ENCODE measurements at regions not wholly inside any gene's neighbourhood (a gene's known extent, or its start where the extent isn't known, plus 50 kb on each side); places are given as distances from the start of the nearest gene placed in this dataset.
"Not testable (repeated sequence)": the region's sequence is repeated elsewhere in the genome, so short reads cannot be mapped to it uniquely, and the experiment has no call there.

DNA sequence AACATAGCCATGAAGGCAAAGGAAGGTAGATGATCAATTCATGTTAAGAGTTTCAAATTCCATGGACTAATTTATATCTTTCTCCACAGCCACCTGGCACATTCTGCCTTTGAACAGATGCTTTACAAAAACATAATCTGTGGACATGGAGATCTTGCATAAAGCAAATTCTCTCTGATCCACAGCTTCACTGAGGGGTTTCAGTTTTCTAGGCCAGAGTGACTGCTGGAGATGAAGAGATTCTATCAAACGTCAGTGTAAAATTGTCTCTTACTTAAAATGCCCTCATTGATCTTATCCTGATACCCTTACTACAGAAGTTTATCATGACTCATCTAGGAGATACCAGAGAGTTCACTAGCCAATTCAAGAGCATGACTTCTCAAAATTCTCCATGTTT is 291.6 kb downstream of the DAD1 start:
- no peak for DNase-seq (ENCODE audit: low read depth)

DNA sequence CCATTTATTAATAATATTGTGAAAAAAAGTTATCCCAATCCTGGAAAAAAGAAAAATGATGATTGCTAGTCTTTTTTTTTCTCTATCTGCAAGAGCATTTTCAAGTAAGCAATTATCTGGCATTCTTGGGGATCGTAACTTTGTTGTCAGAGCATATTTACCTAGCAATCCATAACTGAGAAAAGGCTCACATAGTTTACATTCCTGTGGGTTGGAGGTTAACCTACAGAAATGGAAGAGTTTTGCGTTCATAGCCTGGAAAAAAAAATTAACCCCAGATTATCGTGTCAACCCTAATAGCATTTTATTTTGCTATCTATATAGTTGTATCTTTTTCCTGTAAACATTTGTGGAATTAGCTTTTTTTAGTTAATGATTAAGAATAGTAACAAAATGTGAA is 292.3 kb downstream of the DAD1 start:
- no peak for DNase-seq (ENCODE audit: low read depth)

DNA sequence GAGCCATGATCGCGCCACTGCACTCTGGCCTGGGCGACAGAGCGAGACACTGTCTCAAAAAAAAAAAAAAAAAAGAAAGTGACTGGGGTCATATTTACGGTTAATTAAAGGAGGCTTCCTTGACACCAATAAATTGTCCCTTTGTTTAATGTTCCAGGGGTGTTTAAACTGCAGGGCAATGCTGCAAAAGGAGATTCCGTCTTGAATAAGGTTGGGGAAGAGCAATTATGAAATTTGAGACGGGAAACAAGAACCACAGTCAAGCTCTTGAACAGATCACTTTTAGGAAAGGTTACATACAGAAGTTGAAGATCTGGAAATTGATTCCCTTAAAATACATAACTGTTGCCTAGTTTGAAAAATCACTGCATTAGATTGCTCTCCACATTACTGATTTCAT is 292.9 kb downstream of the DAD1 start:
- no peak for DNase-seq (ENCODE audit: low read depth)

DNA sequence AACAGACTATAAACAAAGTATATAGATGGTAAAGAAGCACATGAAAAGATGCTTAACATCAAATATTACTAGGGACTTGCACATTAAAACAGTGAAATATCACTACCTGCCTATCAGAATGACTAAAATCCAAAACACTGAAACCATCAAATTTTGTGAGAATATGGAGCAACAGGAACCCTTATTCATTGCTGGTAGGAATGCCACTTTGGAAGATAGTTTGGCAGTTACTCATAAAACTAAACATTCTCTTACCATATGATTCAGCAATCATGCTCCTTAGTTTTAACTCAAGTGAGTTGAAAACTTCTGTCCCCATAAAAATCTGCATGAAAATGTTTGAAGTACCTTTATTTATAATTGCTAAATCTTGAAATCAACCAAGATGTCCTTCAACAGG is 297.6 kb downstream of the DAD1 start:
- no peak for DNase-seq (ENCODE audit: low read depth)

DNA sequence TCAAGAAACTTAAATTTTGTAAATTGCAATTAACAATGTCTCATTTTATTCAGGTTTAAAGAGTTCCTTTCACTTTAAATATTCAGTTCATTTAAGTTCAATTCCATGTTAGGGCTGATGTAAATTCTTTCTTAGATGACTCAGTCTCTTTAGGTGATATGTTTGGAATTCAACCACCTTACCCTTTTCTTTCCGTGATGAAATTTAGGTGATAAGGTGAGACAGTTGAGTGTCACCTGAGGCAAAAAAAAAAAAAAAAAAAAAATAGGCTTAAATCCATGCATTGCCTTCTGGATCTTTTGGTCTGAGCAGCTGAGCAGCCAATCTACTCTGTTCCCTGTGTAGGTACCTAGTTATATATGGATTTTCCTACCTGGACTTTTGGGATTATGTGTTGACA is 299.5 kb downstream of the DAD1 start:
- no peak for DNase-seq (ENCODE audit: low read depth)

DNA sequence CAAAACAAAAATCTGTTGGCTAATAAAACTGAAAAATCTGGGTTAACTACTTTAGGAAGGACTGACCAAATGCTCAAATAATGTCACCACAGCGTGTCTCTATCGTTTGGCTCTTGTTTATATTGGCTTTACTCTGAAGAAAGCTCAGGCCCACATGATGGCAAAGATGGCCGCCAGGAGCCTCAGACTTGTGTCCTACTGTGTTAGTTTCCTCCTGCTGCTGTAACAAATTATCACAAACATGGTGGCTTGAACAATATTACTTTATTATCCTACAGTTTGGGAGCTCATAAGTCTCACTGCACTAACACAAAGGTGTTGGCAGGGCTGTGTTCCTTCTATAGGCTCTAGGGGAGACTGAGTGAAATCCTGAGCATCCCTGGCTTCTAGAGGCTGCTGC is 303.0 kb downstream of the DAD1 start:
- DNase-seq (ENCODE audit: low read depth), result no peak

DNA sequence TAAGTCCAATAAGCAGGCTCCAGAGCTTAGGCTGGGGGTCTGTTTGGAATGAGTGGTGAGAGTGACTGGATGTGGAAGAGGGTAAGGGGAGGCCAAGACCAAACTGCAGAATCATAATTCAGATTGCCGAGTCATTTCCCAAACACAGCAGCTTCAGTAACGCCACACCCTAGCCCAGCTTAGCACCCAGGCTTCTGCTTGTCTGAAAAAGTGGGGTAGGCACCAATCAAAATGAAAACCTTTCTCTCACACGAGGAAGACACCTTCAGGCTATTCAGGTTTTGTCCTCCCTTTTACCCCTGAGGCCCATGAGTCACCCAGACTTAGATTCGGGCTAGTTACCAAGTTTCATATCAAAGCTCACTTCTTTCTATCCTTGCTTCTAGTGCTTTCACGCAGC is 306.1 kb downstream of the DAD1 start:
- no peak for DNase-seq (ENCODE audit: low read depth)

DNA sequence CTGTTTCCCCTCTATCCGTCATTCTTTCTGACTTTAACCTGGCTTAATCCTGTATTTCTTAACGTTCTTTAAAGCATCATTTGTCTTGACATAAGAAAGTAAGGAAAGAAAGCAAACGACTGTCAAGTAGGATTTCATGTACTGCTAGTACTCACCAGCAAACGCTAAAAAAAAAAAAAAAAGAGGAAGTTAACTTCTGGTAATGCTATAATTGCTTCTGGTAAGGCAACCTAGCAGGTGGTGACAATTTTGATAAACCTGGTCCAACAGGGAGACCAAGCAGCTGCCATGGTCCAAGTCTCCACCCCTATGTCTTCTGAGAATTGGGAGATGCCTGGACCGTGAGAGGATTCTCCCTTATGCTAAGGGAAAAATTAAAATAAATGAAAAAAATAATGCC is 306.6 kb downstream of the DAD1 start:
- no peak for DNase-seq (ENCODE audit: low read depth)

DNA sequence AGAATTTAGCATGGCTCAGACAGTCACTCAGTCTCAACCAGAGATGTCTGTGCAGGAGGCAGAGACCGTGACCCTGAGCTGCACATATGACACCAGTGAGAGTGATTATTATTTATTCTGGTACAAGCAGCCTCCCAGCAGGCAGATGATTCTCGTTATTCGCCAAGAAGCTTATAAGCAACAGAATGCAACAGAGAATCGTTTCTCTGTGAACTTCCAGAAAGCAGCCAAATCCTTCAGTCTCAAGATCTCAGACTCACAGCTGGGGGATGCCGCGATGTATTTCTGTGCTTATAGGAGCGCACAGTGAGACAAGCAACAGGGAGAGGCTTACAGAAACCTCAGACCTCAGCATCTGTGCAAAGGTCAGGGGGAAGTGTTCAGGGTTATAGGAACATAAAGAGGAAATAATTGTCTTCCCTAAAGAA is 307.6 kb downstream of the DAD1 start:
- DNase-seq (ENCODE audit: low read depth), result not testable (repeated sequence)

DNA sequence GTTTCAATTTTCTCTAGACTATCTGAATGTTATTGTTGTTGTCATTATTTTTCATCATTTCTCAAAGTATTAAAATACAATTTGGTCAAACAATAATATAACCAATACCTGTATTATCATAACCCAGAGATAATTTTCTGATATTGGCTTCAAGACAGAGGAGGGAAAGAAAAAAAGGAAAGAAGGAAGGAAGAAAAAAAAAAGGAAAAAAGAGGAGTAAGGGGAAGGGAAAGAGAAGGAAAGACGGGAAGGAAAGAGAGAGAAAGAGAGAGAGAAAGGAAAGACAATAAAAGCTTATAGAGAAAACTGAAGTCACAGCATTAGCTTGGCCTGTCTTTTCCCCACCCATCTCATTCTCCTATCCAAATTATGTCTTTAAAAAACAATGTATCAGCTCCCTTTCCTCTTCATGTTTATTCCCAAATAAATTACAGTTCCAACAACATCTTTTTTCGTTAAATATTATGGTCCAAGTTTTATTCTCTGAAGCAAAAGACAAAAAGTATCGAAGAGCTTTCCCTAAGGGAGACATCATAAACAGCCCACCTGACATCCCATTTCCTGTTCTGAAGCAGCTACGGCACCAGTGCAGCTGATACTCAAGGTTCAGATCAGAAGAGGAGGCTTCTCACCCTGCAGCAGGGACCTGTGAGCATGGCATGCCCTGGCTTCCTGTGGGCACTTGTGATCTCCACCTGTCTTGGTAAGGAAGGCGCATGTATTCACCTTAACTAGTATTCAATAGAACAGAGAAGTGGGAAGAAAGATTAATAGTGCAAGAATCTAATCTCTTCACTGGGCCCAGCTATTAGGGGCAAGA is 308.3 kb downstream of the DAD1 start:
- DNase-seq (ENCODE audit: low read depth), result no peak

DNA sequence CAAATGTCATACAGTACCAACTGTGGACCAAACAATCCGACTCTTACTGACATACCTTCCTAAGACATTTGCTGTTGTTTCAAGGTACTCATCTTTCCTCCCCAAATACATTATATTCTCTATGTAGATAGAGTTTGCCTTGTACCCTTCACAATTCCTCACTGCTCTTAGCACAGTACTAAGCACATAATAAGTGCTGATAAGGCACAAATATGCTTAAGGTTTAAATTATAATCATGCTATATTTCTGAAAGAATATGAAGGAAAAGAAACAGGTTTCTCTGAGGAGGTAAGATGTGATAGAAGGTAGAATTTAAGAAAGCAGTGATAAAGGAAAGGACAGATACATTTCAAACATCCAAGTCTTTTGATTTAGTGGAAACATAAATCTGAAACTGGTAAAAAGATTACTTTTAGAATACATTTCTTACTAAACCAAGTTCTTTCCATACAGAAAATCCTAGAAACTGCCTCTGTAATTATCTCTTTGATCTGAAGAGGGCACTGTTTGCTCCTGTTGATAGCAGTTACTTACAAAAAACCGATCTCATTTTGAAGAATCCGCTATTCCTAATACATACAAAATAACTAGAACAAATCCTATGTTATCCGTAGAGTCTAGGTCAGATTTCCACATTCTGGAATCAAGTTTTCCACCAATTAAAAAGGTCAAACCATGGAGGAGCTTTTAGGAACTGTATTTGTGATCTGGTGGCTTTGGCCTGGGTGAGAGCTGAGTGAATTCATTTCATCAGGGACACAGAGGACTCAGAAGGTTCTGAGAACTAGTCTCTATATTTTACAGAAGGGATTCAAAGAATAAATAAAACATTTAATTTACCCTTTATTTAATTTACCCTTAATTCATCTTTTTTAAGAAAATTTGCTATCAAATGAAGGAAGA is 311.9 kb downstream of the DAD1 start:
- DNase-seq (ENCODE audit: low read depth), result no peak

DNA sequence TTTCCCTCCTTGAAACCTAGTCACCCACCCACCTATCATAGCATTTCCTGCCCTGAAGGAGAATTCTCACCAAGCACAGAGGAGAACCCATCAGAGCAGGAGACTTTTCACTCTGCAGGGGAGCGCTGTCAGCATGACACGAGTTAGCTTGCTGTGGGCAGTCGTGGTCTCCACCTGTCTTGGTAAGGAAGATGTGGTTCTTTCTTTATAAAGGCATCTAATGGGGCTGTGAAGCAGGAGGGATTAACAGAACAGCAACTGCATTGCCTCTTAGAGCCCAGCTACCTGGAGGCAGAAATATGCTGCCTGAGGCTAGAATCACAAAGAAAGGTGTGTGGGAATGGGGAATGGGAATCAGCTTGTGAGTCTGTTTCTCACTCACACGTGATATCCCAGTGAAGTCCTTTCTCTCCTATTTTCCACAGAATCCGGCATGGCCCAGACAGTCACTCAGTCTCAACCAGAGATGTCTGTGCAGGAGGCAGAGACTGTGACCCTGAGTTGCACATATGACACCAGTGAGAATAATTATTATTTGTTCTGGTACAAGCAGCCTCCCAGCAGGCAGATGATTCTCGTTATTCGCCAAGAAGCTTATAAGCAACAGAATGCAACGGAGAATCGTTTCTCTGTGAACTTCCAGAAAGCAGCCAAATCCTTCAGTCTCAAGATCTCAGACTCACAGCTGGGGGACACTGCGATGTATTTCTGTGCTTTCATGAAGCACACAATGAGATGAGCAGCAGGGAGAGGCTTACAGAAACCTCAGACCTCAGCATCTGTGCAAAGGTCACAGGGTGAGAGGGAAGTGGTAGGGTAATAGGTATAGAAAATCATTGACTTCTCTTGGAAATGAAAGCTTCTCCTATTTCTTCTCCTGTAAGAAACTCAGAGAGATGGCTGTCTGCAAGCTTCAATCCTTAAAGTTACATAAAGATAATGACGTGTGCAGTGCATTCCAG is 316.9 kb downstream of the DAD1 start:
- DNase-seq (ENCODE audit: low read depth), result no peak

DNA sequence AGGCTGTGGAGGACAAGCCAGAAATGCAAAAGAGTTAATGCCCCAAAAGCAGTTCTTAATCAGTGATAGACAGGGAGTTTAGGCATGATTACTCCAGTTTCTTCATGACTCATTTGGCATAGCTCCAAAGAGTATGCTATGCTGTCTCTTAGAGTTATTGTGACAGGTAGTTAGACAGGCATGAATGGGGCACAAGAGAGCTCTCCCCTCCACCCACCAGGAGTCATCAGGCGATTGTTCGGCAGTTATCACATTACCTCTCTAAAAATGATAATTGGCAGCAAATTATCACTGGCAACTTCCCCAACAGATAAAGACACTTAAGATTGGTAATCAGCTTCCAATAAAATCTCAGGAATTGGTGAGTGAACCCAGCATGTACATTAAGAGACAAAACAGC is 320.1 kb downstream of the DAD1 start:
- no peak for DNase-seq (ENCODE audit: low read depth)

DNA sequence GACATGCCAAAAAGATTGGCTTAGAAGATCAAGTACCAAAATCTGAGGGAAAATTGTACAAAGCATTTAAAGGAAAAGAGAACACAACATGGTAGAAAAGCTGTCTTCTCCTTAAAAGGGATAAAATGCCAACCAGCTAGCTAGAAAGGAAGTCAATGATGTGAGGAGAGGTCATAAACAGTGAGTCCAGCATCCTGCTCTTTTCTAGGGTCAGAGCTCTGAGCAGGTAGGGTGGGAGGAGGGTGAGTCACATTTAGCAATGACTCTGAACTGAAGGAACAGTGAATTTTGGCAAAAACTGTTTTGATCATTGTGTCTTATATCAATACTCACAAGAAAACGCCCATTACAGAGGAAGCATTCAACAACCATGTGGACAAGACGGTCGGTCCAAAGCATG is 322.3 kb downstream of the DAD1 start:
- DNase-seq (ENCODE audit: low read depth), result no peak

DNA sequence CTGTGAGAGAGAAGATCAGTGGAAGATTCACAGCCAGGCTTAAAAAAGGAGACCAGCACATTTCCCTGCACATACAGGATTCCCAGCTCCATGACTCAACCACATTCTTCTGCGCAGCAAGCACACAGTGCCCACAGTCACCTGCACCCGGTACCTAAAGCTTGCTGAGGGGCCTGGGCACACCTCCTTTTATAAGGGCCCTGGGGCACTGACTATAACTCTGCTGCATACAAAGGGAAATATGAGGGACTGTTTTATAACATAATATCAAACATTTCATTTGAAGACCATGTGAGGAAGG is 322.9 kb downstream of the DAD1 start:
- no peak for DNase-seq (ENCODE audit: low read depth)

DNA sequence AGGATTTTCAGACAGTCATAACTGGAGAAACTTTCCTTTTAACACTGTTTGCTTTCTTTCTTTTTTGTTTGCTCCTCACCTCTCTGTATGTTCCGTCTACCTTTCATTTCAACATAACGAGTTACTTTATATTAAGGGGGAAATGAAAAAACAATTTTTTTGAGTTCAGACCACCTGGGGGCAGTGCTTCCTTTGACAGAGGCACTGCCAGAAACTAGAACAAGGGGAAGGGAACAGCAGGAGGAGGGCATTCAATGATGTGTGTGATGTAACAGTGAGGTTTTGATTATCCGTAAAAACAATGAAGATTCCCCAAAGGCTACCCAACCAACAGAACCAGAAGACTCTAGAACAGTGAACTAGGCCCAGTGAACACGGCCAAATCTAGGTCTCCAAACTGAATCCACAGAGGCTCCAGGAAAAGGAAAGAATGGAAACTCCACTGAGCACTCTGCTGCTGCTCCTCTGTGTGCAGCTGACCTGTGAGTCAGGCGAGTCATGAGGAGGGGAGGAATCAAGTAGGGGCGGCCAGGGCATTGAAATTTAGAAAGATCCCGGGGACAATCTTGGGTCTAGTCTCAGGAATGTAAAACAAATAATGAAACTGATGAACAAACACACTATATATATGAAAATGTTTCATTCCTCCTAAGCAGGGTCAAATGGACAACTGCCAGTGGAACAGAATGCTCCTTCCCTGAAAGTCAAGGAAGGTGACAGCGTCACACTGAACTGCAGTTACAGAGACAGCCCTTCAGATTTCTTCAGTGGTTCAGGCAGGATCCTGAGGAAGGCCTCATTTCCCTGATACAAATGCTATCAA is 323.5 kb downstream of the DAD1 start:
- no peak for DNase-seq (ENCODE audit: low read depth)

DNA sequence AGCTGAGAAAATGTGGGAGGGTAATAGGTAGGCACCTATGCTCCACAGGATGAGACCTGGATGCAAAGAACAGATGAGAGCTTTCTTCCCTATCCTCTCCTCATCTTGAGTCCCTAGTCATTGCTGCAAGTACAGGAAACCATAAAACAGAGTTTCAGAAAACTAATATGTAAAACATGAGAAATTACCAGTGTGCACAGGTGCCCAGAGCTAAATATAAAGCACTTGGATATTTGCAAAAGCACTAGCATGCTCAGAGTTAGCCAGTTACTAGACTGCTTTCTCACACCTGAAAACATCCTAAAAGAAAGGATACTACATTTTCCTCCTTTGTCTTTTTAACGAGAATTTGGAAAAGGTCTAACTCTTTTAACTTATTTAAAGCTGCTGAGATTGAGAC is 324.3 kb downstream of the DAD1 start:
- DNase-seq (ENCODE audit: low read depth), result no peak

DNA sequence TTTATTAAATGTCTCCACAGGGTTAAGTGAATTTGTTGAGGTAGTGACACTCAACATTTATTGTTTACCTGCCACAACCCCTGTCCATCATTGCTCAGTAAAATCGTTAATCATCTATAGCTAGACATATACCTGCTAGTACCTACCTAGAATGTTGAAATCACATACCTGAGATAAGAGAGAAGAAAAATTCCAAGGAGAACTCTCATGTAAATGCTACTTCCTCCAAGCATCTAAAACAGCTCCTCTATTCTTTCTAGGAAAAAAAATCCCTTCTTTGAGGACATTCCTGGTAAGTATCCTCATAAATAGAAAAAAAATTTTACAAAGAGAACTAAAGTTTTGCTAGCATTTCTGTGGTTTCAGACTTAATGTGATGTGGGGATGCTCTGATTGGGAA is 325.1 kb downstream of the DAD1 start:
- DNase-seq (ENCODE audit: low read depth), result no peak

DNA sequence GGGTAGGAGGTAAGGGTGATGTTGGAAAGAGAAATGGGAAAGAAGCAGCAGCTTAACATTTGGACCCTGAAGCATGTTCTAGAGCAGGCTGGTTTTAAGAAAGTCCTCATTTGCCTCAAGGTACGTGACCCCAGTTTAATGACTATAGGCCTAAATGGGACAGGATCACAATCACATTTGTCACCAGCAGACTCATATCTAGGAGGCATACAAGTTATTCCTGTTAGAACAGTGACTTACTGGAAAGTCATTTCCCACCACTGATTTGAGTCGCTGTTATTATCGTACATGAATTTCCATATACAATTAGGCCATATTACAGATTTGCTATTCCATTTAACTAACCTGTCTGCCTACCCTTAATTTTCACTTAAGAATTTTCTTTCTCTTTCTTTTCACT is 326.1 kb downstream of the DAD1 start:
- no peak for DNase-seq (ENCODE audit: low read depth)

DNA sequence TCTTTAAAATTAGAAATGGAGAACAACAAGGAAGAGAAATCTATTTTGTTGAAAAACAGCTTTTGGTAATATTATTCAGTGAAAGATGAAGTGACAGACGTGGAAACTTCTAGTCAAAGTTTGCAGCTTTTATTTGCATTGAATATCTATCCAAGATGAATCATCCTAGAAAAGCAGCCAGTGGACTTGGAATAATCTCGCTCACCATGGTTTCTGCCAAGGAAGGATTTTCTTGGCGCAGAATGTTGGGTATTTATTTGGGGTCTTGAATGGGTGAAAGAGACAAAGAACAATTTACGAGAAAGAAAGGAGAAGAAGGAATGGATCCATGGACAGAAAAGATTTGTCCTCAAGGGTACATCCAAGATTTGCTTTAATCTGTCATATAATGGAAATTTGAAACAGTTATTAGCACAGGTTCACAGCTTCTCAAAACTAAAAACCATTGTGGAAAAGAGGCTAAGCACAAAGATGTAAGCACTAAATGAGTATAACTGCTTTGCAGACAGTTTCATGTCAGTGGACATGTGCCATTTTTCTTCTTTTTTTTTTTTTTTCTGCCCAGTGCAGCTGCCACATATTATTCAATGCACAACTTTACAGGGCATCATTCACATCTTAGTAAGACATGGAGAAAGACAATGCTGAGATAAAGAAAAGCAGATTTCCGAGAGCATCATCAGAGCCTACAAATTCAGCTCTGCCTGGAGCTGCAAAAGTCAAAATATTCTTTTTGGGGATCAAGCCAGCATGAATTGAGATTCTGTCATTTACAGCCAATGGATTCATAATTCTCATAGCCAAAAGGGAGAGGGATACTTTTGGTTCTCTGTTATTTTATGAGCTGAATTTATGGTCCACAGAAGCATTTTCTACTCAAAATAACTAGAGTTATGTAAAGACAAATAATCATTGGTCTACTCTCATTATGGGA is 333.7 kb downstream of the DAD1 start:
- DNase-seq (ENCODE audit: low read depth), result no peak

Measured in stimulated activated CD8-positive, alpha-beta memory T cell treated with anti-CD3 and anti-CD28 coated beads, Interleukin-4, amount 100 ng/mL, for 24 hours (primary cell).